GM12874 (cell line): ENCODE measurements at regions not wholly inside any gene's neighbourhood (a gene's known extent, or its start where the extent isn't known, plus 50 kb on each side); places are given as distances from the start of the nearest gene placed in this dataset.

ENCODE experiments used
- CTCF ChIP-seq: IDR thresholded peaks from 2 replicates; pipeline ENCODE4 v1.5.1; 2011; ENCODE audit warnings: low read depth, mild to moderate bottlenecking, control low read depth, low read length, moderate library complexity; ENCODE audit not compliant: insufficient read depth

GRCh38 chr9:764105-764524, 77.4 kb upstream of the DMRT1 start:
- TF ChIP-seq CTCF, result peak; percentile 72

- TF ChIP-seq CTCF, result no peak
Observed at GRCh38 chr9:764986-765385, 76.5 kb upstream of the DMRT1 start.

GRCh38 chr9:776086-776485, 65.4 kb upstream of the DMRT1 start:
- TF ChIP-seq CTCF, result no peak

GRCh38 chr9:777978-778377, 63.5 kb upstream of the DMRT1 start:
- TF ChIP-seq CTCF, result no peak

- TF ChIP-seq CTCF, result no peak
Observed at GRCh38 chr9:784202-784601, 57.3 kb upstream of the DMRT1 start.

- no peak for TF ChIP-seq CTCF
Observed at GRCh38 chr9:784916-785315, 56.6 kb upstream of the DMRT1 start.

- no peak for TF ChIP-seq CTCF
Observed at GRCh38 chr9:785997-786396, 55.5 kb upstream of the DMRT1 start.

GRCh38 chr9:786405-786804, 55.1 kb upstream of the DMRT1 start:
- no peak for TF ChIP-seq CTCF
